ENCODE measurements at regions not wholly inside any gene's neighbourhood (a gene's known extent, or its start where the extent isn't known, plus 50 kb on each side); places are given as distances from the start of the nearest gene placed in this dataset.
"Not testable (repeated sequence)": the region's sequence is repeated elsewhere in the genome, so short reads cannot be mapped to it uniquely, and the experiment has no call there.

DNA sequence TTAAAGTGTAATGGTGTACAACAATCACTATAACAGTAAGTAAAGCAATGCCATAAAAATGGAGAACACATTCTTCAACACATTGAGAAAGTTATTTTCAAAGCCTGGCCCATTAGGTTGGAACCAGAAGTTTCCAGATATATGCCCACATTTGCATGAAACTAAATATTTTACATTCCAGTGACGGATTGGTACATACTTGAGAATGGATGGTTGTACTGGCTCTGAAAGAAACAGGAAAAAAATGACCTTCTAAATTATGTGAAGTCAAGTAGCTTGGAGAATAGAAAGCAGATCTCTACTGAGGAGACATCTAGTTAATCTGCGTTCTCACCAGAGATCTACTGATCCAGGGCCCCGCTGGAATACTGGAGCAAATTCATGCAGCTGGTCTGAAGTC lies 1037.0 kb downstream of the NR2F1-AS1 start:
- intact Hi-C loops (cut with micrococcal nuclease) = no loop called here
- no peak overlapping the region for H3K27ac Mint-ChIP-seq
- H3K4me3 Mint-ChIP-seq = no peak overlapping the region
- no peak for DNase-seq
- H3K27me3 Mint-ChIP-seq = no peaks in the 10 kb centered on the region
- H3K9me3 Mint-ChIP-seq = peaks cover 3% of the 10 kb centered on the region
- H3K4me1 Mint-ChIP-seq = no peaks in the 10 kb centered on the region
- no peaks in the 10 kb centered on the region for H3K36me3 Mint-ChIP-seq (ENCODE audit: low read depth)

GRCh38 chr5:92543201-92543600 lies 1037.8 kb downstream of the NR2F1-AS1 start:
- no peaks in the 10 kb centered on the region for H3K27me3 Mint-ChIP-seq
- H3K9me3 Mint-ChIP-seq = peaks cover 3% of the 10 kb centered on the region
- DNase-seq = no peak
- H3K4me1 Mint-ChIP-seq = no peaks in the 10 kb centered on the region
- no peak overlapping the region for H3K4me3 Mint-ChIP-seq
- no peak overlapping the region for H3K27ac Mint-ChIP-seq
- no peaks in the 10 kb centered on the region for H3K36me3 Mint-ChIP-seq (ENCODE audit: low read depth)
- intact Hi-C loops (cut with micrococcal nuclease) = no loop called here

DNA sequence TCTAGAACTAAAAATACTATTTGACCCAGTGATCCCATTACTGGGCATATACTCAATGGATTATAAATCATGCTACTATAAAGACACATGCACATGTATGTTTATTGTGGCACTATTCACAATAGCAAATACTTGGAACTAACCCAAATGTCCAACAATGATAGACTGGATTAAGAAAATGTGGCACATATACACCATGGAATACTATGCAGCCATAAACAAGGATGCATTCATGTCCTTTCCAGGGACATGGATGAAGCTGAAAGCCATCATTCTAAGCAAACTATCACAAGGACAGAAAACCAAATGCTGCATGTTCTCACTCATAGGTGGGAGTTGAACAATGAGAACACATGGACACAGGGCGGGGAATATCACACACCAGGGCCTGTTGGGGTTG lies 1039.0 kb downstream of the NR2F1-AS1 start:
- H3K4me1 Mint-ChIP-seq; H3K27me3 Mint-ChIP-seq; DNase-seq; H3K27ac Mint-ChIP-seq; H3K9me3 Mint-ChIP-seq; H3K36me3 Mint-ChIP-seq (ENCODE audit: low read depth); H3K4me3 Mint-ChIP-seq; intact Hi-C loops (cut with micrococcal nuclease): not testable (repeated sequence)

DNA sequence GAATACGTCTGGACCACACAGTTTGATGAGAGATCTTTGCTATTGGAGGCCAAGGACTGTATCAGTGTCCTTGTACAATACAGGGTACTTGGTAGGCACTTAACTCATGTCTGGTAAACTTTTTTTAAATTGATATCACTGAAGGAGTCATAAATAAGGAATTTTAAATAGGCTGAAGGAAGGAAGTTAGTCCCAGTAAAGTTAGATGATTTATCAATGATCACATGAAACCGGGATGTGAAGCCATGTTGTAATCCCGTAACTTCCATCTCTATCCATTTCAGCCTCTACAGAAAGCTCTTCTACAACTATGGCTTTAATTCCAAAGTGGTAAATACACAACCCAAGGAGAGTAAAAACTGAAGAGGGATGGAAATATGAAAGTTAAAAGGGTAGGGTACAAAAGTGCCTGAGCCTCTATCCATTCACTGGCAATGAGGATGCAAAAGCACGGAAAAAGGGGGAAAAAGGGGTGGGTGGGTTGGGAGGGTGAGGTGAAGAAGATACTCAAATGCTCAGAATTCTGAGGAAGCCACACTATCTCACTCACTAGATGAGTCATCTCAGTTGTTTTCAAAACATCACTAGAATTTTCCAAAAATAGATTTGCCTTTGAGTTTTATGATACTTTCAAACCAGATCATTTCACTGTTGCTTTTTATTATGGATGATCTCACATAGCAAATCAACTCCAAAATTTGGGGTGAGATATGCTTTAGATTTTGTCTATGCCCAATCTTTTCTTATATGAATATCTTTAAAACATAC lies 1053.5 kb downstream of the NR2F1-AS1 start:
- H3K4me1 Mint-ChIP-seq = no peaks in the 10 kb centered on the region
- no peak overlapping the region for H3K27ac Mint-ChIP-seq
- no peak for DNase-seq
- no peak overlapping the region for H3K4me3 Mint-ChIP-seq
- no peaks in the 10 kb centered on the region for H3K36me3 Mint-ChIP-seq (ENCODE audit: low read depth)
- H3K27me3 Mint-ChIP-seq = no peaks in the 10 kb centered on the region
- intact Hi-C loops (cut with micrococcal nuclease) = no loop called here
- no peaks in the 10 kb centered on the region for H3K9me3 Mint-ChIP-seq

DNA sequence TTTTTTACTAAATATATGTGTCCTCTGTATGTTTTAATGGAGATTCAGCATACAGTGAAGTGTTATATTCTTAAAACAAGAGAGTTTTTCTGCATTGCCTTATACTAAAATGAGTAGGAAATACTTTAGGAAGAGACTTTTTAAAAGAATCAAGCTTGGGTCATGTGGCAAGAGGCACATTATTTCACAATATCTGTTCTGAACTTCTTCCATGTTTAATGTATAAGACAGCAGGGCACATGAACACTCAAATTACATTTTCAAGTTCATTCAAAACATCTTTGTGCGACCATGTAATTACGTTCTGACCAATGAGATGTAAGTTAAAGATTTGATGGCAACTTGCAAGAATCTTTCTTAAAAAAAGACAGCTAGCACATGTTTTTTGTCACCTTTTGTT lies 1055.9 kb downstream of the NR2F1-AS1 start:
- H3K9me3 Mint-ChIP-seq = no peaks in the 10 kb centered on the region

DNA sequence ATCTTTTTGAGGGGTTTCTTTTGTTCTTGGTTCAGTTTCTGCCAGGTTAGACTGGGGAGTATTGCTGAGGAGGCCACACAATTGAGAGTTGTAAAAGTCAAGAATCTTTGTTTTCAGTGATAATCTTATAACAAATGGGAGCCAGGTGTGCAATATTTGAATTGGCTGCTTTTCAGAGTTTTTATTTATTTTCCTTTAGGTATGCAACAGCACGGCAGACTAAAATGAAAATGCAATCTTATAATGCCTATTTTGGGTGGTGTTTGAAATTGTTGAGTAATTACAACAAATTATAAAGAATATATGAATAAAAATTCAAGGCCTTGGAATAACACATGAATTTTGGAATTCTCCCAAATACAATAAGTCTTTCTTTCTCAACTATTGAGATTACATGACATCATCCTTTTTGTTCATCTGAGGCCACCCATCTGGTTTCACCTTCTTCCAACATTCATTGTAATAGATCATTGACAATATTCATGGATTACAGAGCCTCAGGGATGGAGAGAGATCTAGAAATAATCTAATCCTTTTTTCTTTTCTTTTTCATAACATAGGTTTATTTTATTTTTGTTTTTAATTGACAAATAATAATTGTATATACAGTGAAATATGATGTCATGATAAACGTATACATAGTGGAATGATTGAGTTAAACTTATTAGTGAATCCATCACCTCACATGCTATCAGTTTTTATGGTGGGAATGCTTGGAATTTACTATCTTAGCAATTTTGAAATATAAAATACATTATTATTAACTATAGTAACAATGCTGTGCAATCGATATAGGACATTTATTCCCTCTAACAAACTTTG lies 1061.0 kb downstream of the NR2F1-AS1 start:
- peaks cover 2% of the 10 kb centered on the region for H3K4me1 Mint-ChIP-seq
- no peak overlapping the region for H3K27ac Mint-ChIP-seq
- H3K36me3 Mint-ChIP-seq (ENCODE audit: low read depth) = no peaks in the 10 kb centered on the region
- intact Hi-C loops (cut with micrococcal nuclease) = no loop called here
- H3K4me3 Mint-ChIP-seq = no peak overlapping the region
- no peaks in the 10 kb centered on the region for H3K27me3 Mint-ChIP-seq
- H3K9me3 Mint-ChIP-seq = no peaks in the 10 kb centered on the region
- DNase-seq = no peak

More for the DNA sequence above, 1055.9 kb downstream of the NR2F1-AS1 start:
- no peaks in the 10 kb centered on the region for H3K36me3 Mint-ChIP-seq (ENCODE audit: low read depth)
- H3K27ac Mint-ChIP-seq = no peak overlapping the region
- intact Hi-C loops (cut with micrococcal nuclease) = no loop called here
- H3K27me3 Mint-ChIP-seq = no peaks in the 10 kb centered on the region
- no peaks in the 10 kb centered on the region for H3K4me1 Mint-ChIP-seq
- no peak overlapping the region for H3K4me3 Mint-ChIP-seq
- DNase-seq = no peak

DNA sequence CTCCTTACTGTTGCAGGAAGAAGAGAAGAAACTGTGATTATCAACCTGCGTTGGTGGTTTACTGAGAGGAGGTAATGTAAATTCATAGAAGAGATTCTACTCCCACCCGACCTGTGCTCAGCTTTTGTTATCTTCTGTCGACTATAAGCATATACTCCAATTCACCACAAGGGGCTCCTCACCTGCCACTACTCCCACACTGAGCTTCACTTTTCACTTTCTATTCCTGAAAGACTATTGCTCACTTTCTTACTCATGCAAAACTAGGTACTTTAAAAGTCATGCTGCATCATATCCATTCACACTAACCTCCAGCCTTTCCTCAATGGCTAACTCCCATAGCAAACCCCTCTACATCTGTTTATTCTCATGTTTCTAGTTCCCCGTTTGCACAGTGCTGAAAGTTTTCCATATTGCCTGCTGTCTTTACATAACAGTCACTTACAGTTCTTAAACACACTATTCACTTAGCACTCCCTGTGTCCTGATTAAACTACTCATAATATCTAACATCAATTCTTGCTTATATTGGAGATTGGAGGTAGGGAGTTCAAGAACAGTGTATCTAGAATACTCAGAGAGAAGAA lies 1062.6 kb downstream of the NR2F1-AS1 start:
- Mint-ChIP-seq H3K4me1 (peaks cover 2% of the 10 kb centered on the region), H3K27ac (no peak overlapping the region), H3K9me3 (no peaks in the 10 kb centered on the region), H3K27me3 (no peaks in the 10 kb centered on the region), H3K4me3 (no peak overlapping the region), H3K36me3 (ENCODE audit: low read depth) (no peaks in the 10 kb centered on the region)
- intact Hi-C loops (cut with micrococcal nuclease) = no loop called here
- DNase-seq = no peak

- peaks cover 2% of the 10 kb centered on the region for H3K4me1 Mint-ChIP-seq
- intact Hi-C loops (cut with micrococcal nuclease) = no loop called here
- no peaks in the 10 kb centered on the region for H3K36me3 Mint-ChIP-seq (ENCODE audit: low read depth)
- H3K27me3 Mint-ChIP-seq = no peaks in the 10 kb centered on the region
- DNase-seq = no peak
- H3K27ac Mint-ChIP-seq = no peak overlapping the region
- no peaks in the 10 kb centered on the region for H3K9me3 Mint-ChIP-seq
- no peak overlapping the region for H3K4me3 Mint-ChIP-seq
Measured at GRCh38 chr5:92514896-92515295, 1066.1 kb downstream of the NR2F1-AS1 start.

DNA sequence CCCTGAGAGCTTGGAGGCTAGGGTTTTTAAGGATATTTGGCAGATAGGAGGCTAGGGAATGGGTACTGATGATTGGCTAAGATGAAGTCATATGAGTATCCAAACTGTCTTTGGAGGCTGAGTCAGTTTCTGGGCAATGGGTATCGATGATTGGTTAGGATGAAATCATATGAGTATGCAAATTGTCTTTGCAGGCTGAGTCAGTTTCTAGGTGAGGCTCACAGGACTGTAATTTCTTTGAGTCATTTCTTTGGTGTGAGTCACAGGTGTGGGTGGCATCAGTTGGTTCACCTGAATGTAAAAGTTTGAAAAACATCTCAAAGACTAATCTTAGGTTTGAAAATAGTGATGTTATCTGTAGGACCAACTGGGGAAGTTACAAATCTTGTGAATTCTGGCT lies 1068.0 kb downstream of the NR2F1-AS1 start:
- H3K4me1 Mint-ChIP-seq = no peaks in the 10 kb centered on the region
- intact Hi-C loops (cut with micrococcal nuclease) = no loop called here
- peaks cover 10% of the 10 kb centered on the region for H3K9me3 Mint-ChIP-seq
- no peak overlapping the region for H3K4me3 Mint-ChIP-seq
- no peaks in the 10 kb centered on the region for H3K36me3 Mint-ChIP-seq (ENCODE audit: low read depth)
- no peaks in the 10 kb centered on the region for H3K27me3 Mint-ChIP-seq
- DNase-seq = no peak
- H3K27ac Mint-ChIP-seq = no peak overlapping the region

DNA sequence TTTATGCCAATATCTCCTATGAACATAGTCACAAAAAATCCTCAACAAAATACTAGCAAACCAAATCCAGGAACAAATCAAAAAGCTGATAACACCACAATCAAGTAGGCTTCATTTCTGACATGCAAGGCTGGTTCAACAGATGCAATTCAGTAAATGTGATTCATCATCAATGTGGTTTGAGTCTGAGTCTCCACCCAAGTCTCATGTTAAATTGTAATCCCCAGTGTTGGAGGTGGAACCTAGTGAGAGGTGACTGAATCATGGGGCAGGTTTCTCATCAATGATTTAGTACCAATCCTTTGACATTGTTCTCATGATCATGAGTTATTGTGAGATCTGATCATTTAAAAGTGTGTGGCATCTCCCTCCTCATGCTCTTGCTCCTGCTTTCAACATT lies 1072.7 kb downstream of the NR2F1-AS1 start:
- intact Hi-C loops (cut with micrococcal nuclease) = no loop called here
- no peak for DNase-seq
- Mint-ChIP-seq H3K27ac (no peak overlapping the region), H3K4me1 (peaks cover 4% of the 10 kb centered on the region), H3K9me3 (peaks cover 10% of the 10 kb centered on the region), H3K4me3 (no peak overlapping the region), H3K27me3 (no peaks in the 10 kb centered on the region), H3K36me3 (ENCODE audit: low read depth) (no peaks in the 10 kb centered on the region)

DNA sequence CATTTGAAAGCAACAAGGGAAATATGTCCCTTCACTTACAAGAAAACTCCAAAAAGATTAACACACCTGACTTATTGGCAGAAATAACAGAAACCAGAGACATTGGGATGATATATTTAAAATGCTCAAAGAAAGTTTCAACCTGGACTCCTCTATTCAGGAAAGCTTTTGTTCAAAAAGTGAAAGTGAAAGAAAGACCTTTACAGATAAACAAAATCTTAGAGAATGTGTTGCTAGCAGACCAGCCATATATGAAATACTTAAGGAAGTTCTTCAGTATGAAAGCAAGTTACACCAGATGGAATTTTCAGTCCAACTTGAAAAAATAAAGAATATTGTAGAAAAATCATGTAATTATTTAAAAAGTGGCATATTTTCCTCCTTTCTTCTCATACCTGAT lies 1075.1 kb downstream of the NR2F1-AS1 start:
- peak overlapping the region; percentile 53 for H3K4me3 Mint-ChIP-seq
- DNase-seq = no peak
- intact Hi-C loops (cut with micrococcal nuclease) = no loop called here
- no peaks in the 10 kb centered on the region for H3K27me3 Mint-ChIP-seq
- no peak overlapping the region for H3K27ac Mint-ChIP-seq
- no peaks in the 10 kb centered on the region for H3K36me3 Mint-ChIP-seq (ENCODE audit: low read depth)
- H3K4me1 Mint-ChIP-seq = peaks cover 4% of the 10 kb centered on the region
- H3K9me3 Mint-ChIP-seq = peaks cover 10% of the 10 kb centered on the region

- DNase-seq = no peak
- no peaks in the 10 kb centered on the region for H3K36me3 Mint-ChIP-seq (ENCODE audit: low read depth)
- no peak overlapping the region for H3K4me3 Mint-ChIP-seq
- no peak overlapping the region for H3K27ac Mint-ChIP-seq
- no peaks in the 10 kb centered on the region for H3K27me3 Mint-ChIP-seq
- H3K4me1 Mint-ChIP-seq = peaks cover 4% of the 10 kb centered on the region
- peaks cover 10% of the 10 kb centered on the region for H3K9me3 Mint-ChIP-seq
- intact Hi-C loops (cut with micrococcal nuclease) = no loop called here
Measured at GRCh38 chr5:92505145-92505544, 1075.9 kb downstream of the NR2F1-AS1 start.

DNA sequence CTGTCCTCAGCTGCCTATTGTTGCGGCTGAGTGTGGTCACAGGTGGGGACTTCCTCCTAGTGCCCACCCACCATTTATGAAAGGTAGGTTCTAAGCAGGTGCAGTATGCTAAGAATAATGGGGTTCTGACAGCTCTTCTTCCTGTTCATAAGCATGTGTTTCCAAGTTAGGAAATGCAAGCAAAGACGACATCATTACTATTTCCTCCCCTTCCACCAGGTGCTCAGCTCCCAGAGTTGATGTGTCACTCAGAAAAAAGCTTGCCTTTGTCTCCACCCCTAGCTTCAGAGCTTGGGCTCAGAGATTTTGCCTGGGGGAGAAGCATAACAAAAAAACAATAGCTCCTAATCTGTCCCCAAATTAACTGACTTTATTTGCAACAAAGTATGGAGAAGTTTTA lies 1076.7 kb downstream of the NR2F1-AS1 start:
- Mint-ChIP-seq H3K27ac (no peak overlapping the region), H3K36me3 (ENCODE audit: low read depth) (no peaks in the 10 kb centered on the region), H3K9me3 (peaks cover 10% of the 10 kb centered on the region), H3K27me3 (no peaks in the 10 kb centered on the region), H3K4me1 (peaks cover 4% of the 10 kb centered on the region), H3K4me3 (no peak overlapping the region)
- no peak for DNase-seq
- intact Hi-C loops (cut with micrococcal nuclease) = no loop called here

GRCh38 chr5:92500752-92501151 lies 1080.3 kb downstream of the NR2F1-AS1 start:
- Mint-ChIP-seq H3K27ac (no peak overlapping the region), H3K4me3 (no peak overlapping the region), H3K9me3 (no peaks in the 10 kb centered on the region), H3K36me3 (ENCODE audit: low read depth) (no peaks in the 10 kb centered on the region), H3K4me1 (peaks cover under 1% of the 10 kb centered on the region), H3K27me3 (no peaks in the 10 kb centered on the region)
- intact Hi-C loops (cut with micrococcal nuclease) = no loop called here
- no peak for DNase-seq

Measured in activated CD4-positive, alpha-beta T cell treated with anti-CD3 and anti-CD28 coated beads, Interleukin-2, amount 10 ng/mL, durations not matched to agents 24 days and 14 days (primary cell).